ENCODE measurements at regions not wholly inside any gene's neighbourhood (a gene's known extent, or its start where the extent isn't known, plus 50 kb on each side); places are given as distances from the start of the nearest gene placed in this dataset.
A peak's percentile ranks its signal among the peaks of the same experiment; 100 is the strongest.
"Not testable (repeated sequence)": the region's sequence is repeated elsewhere in the genome, so short reads cannot be mapped to it uniquely, and the experiment has no call there.

DNA sequence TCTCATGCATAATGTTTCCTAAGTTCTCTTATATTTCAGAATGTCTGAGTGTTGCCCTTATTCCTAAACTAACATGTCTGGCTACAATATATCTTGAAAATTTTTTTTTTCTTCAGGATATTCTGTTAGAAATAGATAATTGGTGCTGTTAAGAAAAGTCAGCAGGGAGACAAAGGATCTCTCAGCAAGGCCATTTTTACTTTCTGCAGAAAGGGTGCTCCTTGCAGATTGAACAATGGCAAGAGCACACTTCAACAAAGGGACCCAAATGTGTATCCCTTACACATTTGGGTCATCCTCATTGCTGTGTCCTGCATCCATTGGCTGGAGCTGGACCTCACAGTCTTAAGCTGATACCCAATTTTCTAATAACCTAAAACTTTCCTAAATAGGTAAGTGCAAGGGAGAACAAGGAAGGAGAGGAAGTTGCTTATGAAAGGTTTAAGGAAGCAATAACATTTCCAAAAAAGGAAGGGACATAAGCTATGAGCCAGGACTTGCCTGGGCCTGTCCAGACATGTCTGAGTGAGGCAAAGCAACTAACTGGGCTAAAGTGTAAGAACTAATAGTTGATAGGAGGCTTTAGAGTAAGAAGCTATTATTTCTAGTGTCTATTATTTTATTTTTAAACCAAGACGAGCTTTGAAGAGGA is 429.6 kb downstream of the BCKDHB start:
- no peak for DNase-seq

- DNase-seq: no peak
These were observed 425.5 kb downstream of the BCKDHB start for GRCh38 chr6:80531681-80532619.

GRCh38 chr6:80530103-80530502 is 423.6 kb downstream of the BCKDHB start:
- no peak for DNase-seq

- no peak for DNase-seq
These were observed 421.6 kb downstream of the BCKDHB start for GRCh38 chr6:80528115-80528514.

DNA sequence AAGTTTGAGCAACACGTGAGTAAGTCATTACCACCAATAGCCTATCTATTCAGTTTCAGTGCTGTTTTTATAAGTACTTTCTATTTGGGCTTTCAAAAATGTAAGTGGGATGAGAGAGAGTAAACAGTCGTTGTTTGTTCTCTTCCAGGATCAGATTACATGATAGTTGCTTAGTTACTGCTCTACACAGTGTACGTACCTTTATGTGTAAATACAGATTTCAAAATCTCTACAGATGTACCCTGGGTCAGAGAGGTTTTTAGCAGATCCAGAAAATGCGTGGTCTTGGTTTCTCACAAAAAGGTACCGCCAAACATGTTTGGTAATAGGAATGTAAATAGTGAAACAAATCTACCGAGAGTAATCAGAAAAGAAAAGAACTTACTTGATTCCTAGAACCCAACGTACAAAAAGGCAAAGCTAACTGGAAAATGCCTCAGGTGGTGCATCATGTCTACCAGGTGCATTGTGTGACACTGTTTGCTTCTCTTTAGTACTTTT is 421.1 kb downstream of the BCKDHB start:
- no peak for DNase-seq

GRCh38 chr6:80523531-80523997 is 417.1 kb downstream of the BCKDHB start:
- DNase-seq: no peak

DNA sequence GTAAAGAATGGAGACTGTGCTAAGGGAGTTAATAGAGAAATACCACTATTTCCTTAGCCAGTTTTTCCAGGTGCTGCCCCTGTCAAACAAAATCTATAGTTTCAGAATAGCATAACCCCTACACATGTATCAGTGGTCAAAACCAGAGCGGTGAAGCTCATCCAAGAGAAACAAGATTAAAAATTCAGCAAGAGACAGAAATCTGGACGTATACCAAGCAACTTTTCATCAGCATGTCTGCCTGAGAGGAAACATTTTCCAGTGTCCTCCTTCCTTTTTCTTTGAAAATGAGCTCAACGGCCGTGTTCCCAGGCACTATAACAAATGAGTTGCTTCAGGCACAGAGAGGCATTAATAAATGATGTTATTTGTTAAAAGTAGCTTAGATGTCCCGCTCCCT is 416.5 kb downstream of the BCKDHB start:
- DNase-seq: no peak

DNA sequence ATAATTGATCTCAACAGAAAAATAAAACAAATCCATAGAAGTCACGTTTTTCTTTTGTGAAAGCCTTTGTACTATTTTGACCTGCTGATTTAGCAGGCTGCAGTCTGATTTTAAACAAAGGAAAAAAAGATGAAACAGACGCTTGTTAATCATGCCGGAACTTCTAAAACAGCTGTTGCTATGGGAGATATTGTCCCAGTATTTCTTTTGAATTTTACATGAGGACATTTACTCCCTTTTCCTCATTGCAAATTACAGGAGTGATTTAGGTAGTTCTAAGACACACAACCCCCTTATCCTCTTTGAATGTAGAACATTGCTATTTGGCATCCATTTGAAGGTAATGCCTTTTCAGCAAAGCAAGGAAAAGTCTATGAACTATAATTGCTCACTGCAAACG is 416.1 kb downstream of the BCKDHB start:
- DNase-seq: no peak

GRCh38 chr6:80519811-80520594 is 413.5 kb downstream of the BCKDHB start:
- peak in 1 of 2 experiments; percentile 29 for DNase-seq

DNA sequence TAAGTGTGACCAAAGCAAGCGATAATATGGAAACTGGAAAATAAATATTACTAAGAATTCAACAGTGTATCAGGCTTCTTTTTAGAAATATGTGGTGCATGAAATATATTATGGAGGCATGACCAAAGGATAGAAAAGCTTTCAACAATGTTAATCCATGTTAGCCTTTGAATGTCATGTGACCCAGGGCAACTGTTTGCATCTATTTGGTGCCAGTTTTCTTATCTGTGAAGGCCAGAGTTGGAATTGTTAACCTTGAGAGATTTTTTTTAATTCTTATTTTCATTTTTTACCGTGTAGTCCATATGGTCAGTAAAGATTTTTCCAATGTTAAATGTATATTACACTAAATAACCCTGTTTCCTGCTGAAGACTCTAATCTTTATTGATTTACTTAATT is 411.1 kb downstream of the BCKDHB start:
- no peak for DNase-seq

GRCh38 chr6:80510521-80510920 is 404.1 kb downstream of the BCKDHB start:
- not testable (repeated sequence) for DNase-seq

DNA sequence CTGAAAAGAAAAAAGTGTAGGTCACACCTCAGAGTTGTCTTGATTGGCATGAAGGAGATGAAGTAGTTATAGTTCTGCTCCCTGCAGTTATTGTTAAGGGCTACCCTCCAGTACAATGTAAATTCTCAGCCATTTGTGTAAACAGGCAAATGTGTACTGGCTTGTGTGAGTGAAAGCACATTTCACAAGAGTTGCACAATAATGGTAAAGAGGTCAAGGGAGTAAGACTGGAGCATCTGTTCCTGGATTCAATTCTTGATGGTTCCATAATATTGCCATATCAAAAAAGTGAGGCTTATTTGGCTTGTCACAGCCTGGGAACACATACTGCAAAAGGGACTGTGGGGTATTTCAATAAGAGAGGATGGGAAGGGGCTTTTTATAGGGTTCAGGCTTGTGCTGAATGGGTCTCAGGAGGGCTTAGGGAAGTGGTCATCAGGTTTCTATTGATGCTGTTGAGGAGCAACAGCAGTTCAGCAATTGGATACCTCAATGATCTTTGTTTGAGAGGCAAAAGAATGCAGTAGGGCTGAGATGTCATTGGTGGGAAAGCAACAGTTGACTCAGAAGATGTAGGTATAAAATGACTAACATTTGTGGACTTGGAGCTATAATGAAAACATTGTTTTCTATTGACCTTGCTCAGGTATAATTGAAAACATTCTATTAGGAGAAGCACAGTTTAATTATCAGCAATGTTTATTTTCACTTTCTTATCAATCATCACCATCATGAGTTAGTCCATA is 402.6 kb downstream of the BCKDHB start:
- DNase-seq: no peak

GRCh38 chr6:80504882-80505281 is 398.4 kb downstream of the BCKDHB start:
- no peak for DNase-seq

DNA sequence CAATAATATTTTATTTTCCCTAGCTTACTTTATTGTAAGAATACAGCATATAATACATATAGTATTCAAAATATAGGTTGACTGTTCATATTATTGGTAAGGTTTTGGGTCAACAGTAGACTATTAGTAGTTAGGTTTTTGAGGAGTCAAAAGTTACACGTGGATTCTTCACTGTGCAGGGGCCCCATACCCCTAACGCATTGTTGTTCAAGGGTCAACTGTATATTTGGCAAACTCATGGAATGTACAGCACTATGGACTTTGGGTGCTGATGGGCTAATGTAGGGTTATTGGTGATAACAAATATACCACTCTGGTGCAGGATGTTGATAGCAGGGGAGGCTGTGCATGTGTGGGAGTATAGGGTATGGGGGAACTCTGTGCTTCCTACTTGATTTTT is 397.2 kb downstream of the BCKDHB start:
- no peak for DNase-seq

DNA sequence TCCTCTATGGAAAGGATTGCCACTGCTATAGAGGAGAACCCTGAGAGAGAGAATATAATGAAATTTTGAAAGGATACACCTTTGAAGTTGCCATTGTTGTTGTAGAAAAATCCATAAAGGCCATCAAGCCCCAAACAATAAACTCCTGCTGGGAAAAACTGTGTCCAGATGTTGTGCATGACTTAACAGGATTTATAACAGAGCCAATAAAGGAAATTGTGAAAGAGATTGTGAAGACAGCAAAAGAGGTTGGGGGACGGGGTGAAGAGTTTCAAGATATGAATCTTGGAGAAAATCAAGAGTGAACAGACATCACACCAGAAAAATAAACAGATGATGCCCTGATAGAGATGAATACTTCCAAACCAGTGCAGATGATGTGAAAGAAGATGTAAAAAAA is 396.4 kb downstream of the BCKDHB start:
- DNase-seq: no peak

GRCh38 chr6:80501636-80502035 is 395.2 kb downstream of the BCKDHB start:
- DNase-seq: no peak

DNA sequence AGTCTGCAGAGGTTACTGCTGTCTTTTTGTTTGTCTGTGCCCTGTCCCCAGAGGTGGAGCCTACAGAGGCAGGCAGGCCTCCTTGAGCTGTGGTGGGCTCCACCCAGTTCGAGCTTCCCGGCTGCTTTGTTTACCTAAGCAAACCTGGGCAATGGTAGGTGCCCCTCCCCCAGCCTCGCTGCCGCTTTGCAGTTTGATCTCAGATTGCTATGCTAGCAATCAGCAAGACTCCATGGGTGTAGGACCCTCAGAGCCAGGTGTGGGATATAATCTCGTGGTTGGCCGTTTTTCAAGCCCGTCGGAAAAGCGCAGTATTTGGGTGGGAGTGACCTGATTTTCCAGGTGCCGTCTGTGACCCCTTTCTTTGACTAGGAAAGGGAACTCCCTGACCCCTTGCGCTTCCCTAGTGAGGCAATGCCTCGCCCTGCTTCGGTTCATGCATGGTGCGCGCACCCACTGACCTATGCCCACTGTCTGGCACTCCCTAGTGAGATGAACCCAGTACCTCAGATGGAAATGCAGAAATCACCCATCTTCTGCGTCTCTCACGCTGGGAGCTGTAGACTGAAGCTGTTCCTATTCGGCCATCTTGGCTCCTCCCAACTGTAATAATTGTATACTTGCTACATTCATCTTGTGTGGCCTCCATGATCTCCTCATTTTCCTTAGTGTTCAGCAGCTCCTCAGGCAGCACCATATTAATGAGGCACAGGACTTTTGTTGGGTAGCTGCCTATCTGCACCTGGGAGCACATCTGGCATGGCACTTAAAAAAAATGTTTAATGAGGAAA is 391.4 kb downstream of the BCKDHB start:
- DNase-seq: not testable (repeated sequence)

- DNase-seq: no peak
These were observed 383.6 kb downstream of the BCKDHB start for GRCh38 chr6:80489911-80490635.

GRCh38 chr6:80488190-80488589 is 381.7 kb downstream of the BCKDHB start:
- DNase-seq: no peak

GRCh38 chr6:80485494-80485893 is 379.0 kb downstream of the BCKDHB start:
- DNase-seq: not testable (repeated sequence)

GRCh38 chr6:80482056-80482455 is 375.6 kb downstream of the BCKDHB start:
- DNase-seq: no peak
